ENCODE measurements at regions not wholly inside any gene's neighbourhood (a gene's known extent, or its start where the extent isn't known, plus 50 kb on each side); places are given as distances from the start of the nearest gene placed in this dataset.

DNA sequence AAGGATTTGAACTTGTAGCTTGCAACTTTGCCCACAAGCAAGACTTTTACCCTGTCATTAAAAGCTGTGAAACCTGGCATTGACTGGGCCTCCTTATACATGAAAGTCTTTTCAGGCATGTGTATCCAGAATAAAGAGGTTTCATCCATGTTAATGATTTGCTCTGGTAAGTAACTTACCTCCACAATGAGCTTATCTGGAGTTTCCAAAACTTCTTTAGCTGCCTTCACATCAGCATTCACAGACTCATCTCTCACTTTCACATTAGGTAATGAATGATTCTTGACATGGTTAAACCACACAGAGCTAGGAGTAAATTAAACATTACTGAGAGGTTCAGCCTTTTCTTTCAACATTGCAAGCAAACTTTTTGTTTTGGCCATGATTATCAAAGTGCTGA is 234.4 kb upstream of the CLEC14A start:
- in situ Hi-C loops (cut with HindIII; ENCODE audit: extremely low pct_ligation_motif_present, low pct_unique_long_range_greater_than_20kb) (no loop called here), intact Hi-C loops (cut with micrococcal nuclease; ENCODE audit: unreplicated experiment) (no loop called here)
- POLR2A ChIA-PET: no interaction called here
- no peak for FAIRE-seq
- Histone ChIP-seq H3K27ac (ENCODE audit: extremely low read length, insufficient read depth, low read length) (no peak overlapping the region), H3K4me2 (ENCODE audit: low read depth, low read length) (no peak overlapping the region), H3K36me3 (replicated peaks in 1 of 2; ENCODE audit: control insufficient read depth in 1 of 2, insufficient read depth in 2 of 2, low read length in 2 of 2) (no peaks in the 10 kb centered on the region), H3K4me1 (ENCODE audit: insufficient read depth, low read length) (no peaks in the 10 kb centered on the region), H3K9ac (ENCODE audit: insufficient read depth, low read depth, low read length) (no peak overlapping the region), H3K4me3 (replicated peaks in 1 of 3; ENCODE audit: insufficient read depth in 1 of 3, low read depth in 2 of 3, low read length in 3 of 3) (no peak overlapping the region), H3K27me3 (ENCODE audit: control insufficient read depth in 1 of 2, insufficient read depth in 2 of 2, low read length in 2 of 2) (no peaks in the 10 kb centered on the region), H3K9me3 (ENCODE audit: low read length) (peaks cover 71% of the 10 kb centered on the region), H4K20me1 (ENCODE audit: insufficient read depth, low read length) (no peaks in the 10 kb centered on the region), H3K79me2 (ENCODE audit: insufficient read depth, low read length) (no peaks in the 10 kb centered on the region), H2AFZ (ENCODE audit: low read length) (no peak overlapping the region)
- BruUV-seq (replicated peaks): no TSS peak
- CTCF ChIA-PET (ENCODE audit: low intra/inter-chr PET ratio, low total read pairs): no interaction called here
- no peak for DNase-seq (ENCODE audit: low spot score)
- ATAC-seq: no peak
- TF ChIP-seq SAFB2 (CRISPR knock-in tag; IDR thresholded peaks at IDR 0.05; ENCODE audit: borderline replicate concordance, low read depth) (no peak), NAIF1 (CRISPR knock-in tag; IDR thresholded peaks at IDR 0.05; ENCODE audit: borderline replicate concordance) (no peak), ZNF138 (CRISPR knock-in tag; IDR thresholded peaks at IDR 0.05; ENCODE audit: low read depth) (no peak), JUNB (CRISPR knock-in tag; IDR thresholded peaks at IDR 0.05; ENCODE audit: borderline replicate concordance) (no peak), ZNF883 (CRISPR knock-in tag; IDR thresholded peaks at IDR 0.05; ENCODE audit: not compliant biosample characterization) (no peak), ISX (CRISPR knock-in tag; conservative IDR thresholded peaks at IDR 0.05) (no peak), NCOA2 (CRISPR knock-in tag; IDR thresholded peaks at IDR 0.05) (no peak), ZNF660 (CRISPR knock-in tag; IDR thresholded peaks at IDR 0.05; ENCODE audit: borderline replicate concordance, low read depth) (no peak), ZNF619 (CRISPR knock-in tag; IDR thresholded peaks at IDR 0.05) (no peak), HNRNPUL1 (IDR thresholded peaks at IDR 0.05; ENCODE audit: low read depth, low read length) (no peak), MYNN (CRISPR knock-in tag; IDR thresholded peaks at IDR 0.05; ENCODE audit: low read depth) (no peak), ZNF614 (CRISPR knock-in tag; IDR thresholded peaks at IDR 0.05; ENCODE audit: borderline replicate concordance) (no peak)
- TF ChIP-seq, protein P1, sequence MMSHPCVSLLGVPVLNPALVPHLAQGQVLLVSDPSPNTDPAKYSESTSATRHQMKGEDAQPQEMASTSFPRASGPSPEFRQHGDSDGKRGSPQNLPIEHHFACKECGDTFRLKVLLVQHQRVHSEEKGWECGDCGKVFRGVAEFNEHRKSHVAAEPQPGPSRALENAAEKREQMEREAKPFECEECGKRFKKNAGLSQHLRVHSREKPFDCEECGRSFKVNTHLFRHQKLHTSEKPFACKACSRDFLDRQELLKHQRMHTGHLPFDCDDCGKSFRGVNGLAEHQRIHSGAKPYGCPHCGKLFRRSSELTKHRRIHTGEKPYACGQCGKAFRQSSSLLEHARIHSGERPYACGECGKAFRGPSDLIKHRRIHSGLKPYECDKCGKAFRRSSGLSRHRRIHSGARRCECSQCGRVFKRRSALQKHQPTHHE (CRISPR knock-in tag; IDR thresholded peaks at IDR 0.05; ENCODE audit: borderline replicate concordance): no peak
- TF ChIP-seq, protein P2, sequence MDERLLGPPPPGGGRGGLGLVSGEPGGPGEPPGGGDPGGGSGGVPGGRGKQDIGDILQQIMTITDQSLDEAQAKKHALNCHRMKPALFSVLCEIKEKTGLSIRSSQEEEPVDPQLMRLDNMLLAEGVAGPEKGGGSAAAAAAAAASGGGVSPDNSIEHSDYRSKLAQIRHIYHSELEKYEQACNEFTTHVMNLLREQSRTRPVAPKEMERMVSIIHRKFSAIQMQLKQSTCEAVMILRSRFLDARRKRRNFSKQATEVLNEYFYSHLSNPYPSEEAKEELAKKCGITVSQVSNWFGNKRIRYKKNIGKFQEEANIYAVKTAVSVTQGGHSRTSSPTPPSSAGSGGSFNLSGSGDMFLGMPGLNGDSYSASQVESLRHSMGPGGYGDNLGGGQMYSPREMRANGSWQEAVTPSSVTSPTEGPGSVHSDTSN (CRISPR knock-in tag; IDR thresholded peaks at IDR 0.05): no peak
- TF ChIP-seq, protein P3, sequence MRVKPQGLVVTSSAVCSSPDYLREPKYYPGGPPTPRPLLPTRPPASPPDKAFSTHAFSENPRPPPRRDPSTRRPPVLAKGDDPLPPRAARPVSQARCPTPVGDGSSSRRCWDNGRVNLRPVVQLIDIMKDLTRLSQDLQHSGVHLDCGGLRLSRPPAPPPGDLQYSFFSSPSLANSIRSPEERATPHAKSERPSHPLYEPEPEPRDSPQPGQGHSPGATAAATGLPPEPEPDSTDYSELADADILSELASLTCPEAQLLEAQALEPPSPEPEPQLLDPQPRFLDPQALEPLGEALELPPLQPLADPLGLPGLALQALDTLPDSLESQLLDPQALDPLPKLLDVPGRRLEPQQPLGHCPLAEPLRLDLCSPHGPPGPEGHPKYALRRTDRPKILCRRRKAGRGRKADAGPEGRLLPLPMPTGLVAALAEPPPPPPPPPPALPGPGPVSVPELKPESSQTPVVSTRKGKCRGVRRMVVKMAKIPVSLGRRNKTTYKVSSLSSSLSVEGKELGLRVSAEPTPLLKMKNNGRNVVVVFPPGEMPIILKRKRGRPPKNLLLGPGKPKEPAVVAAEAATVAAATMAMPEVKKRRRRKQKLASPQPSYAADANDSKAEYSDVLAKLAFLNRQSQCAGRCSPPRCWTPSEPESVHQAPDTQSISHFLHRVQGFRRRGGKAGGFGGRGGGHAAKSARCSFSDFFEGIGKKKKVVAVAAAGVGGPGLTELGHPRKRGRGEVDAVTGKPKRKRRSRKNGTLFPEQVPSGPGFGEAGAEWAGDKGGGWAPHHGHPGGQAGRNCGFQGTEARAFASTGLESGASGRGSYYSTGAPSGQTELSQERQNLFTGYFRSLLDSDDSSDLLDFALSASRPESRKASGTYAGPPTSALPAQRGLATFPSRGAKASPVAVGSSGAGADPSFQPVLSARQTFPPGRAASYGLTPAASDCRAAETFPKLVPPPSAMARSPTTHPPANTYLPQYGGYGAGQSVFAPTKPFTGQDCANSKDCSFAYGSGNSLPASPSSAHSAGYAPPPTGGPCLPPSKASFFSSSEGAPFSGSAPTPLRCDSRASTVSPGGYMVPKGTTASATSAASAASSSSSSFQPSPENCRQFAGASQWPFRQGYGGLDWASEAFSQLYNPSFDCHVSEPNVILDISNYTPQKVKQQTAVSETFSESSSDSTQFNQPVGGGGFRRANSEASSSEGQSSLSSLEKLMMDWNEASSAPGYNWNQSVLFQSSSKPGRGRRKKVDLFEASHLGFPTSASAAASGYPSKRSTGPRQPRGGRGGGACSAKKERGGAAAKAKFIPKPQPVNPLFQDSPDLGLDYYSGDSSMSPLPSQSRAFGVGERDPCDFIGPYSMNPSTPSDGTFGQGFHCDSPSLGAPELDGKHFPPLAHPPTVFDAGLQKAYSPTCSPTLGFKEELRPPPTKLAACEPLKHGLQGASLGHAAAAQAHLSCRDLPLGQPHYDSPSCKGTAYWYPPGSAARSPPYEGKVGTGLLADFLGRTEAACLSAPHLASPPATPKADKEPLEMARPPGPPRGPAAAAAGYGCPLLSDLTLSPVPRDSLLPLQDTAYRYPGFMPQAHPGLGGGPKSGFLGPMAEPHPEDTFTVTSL (CRISPR knock-in tag; IDR thresholded peaks at IDR 0.05; ENCODE audit: borderline replicate concordance): no peak

All from HepG2 (cell line).